SJSA1 (cell line): ENCODE measurements at regions not wholly inside any gene's neighbourhood (a gene's known extent, or its start where the extent isn't known, plus 50 kb on each side); places are given as distances from the start of the nearest gene placed in this dataset.

Experiments
- DNase-seq, 2 experiments: peaks; one replicate each; pipeline ENCODE4 v3.0.0-alpha.2; 2015 to 2020; ENCODE audit warnings: low spot score in 2 of 2, low read depth in 1 of 2
- H3K27ac ChIP-seq: fragments of 250-450 bp; sonication (Bioruptor Pico); 2 replicates; pipeline ENCODE4 v1.5.1; 2020; ENCODE audit warnings: mild to moderate bottlenecking, moderate library complexity
- H3K27me3 ChIP-seq: fragments of 250-450 bp; sonication (Bioruptor Pico); replicated peaks from 2 replicates; pipeline ENCODE4 v1.5.1; 2020; ENCODE audit warnings: mild to moderate bottlenecking, moderate library complexity
- H3K36me3 ChIP-seq: fragments of 250-450 bp; sonication (Bioruptor Pico); 2 replicates; pipeline ENCODE4 v1.5.1; 2020; ENCODE audit warnings: mild to moderate bottlenecking
- H3K4me1 ChIP-seq: fragments of 250-450 bp; sonication (Bioruptor Pico); replicated peaks from 2 replicates; pipeline ENCODE4 v1.6.1; 2021; ENCODE audit warnings: mild to moderate bottlenecking
- H3K4me3 ChIP-seq: fragments of 250-450 bp; sonication (Bioruptor Pico); 2 replicates; pipeline ENCODE4 v1.5.1; 2020; ENCODE audit warnings: mild to moderate bottlenecking
- H3K9me3 ChIP-seq: fragments of 250-450 bp; sonication (Bioruptor Pico); replicated peaks from 2 replicates; pipeline ENCODE4 v1.5.1; 2020; ENCODE audit warnings: mild to moderate bottlenecking

DNA sequence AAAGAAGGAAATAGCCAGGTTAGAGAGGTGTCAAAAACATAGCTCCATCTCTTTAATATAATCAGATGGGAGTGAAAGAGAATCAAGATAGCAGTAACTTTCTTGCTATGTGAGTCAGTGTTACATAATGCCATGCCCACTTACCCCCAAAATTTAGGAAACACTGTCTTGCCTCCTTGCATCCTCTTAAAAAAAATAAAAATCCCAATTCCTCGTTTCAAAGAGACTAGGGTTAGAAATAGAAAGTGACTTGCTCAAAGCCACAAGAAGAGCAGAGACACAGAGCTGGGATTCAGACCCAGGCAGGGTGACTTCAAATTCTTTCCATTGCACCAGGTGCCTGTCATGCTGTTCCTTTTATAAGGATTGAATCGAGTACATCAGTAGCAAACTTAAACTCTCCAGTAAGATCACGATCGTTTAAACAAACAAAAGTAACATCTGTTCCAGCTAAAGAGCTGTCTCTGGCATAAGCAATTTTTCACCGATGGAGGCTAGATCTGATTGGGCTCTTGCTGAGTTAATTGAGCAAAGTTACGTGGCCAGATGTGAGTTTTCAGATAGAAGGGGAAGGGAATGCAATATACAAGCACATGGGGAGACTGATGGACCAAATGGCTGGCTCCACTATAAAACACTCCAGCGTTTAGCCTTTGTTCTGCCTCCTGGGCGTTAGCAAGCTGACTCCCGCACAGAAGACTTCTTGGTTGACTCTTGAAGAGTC lies 176.9 kb downstream of the PALM2AKAP2 start:
- Histone ChIP-seq H3K4me1 (no peaks in the 10 kb centered on the region), H3K9me3 (no peaks in the 10 kb centered on the region), H3K27me3 (no peaks in the 10 kb centered on the region), H3K36me3 (no peaks in the 10 kb centered on the region), H3K27ac (no peak overlapping the region), H3K4me3 (no peak overlapping the region)
- no peak for DNase-seq

GRCh38 chr9:109959679-109960078 lies 179.7 kb downstream of the PALM2AKAP2 start:
- DNase-seq: no peak
- no peak overlapping the region for H3K27ac ChIP-seq
- no peaks in the 10 kb centered on the region for H3K27me3 ChIP-seq
- no peaks in the 10 kb centered on the region for H3K4me1 ChIP-seq
- no peaks in the 10 kb centered on the region for H3K36me3 ChIP-seq
- H3K4me3 ChIP-seq: no peak overlapping the region
- no peaks in the 10 kb centered on the region for H3K9me3 ChIP-seq

DNA sequence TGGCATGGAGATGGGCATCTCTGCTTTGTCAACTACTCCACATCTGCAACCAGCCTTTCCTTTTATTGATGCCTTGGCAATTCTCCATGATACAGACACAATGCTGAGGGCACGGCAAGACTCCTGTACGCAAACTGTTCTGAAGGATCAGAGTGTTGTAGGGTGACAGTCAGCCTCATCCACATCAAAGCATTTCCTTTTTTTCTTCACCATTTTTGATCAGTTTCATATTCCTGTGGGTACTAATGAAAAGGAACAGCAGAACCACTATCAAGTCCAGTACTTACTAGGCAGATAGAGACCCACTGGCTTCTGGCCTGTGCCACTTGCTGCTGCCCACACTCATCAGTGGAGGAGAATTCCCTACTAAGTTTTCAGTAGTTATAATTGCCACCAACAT lies 181.6 kb downstream of the PALM2AKAP2 start:
- DNase-seq: no peak
- Histone ChIP-seq H3K4me3 (no peak overlapping the region), H3K27me3 (no peaks in the 10 kb centered on the region), H3K4me1 (no peaks in the 10 kb centered on the region), H3K36me3 (no peaks in the 10 kb centered on the region), H3K27ac (no peak overlapping the region), H3K9me3 (no peaks in the 10 kb centered on the region)

DNA sequence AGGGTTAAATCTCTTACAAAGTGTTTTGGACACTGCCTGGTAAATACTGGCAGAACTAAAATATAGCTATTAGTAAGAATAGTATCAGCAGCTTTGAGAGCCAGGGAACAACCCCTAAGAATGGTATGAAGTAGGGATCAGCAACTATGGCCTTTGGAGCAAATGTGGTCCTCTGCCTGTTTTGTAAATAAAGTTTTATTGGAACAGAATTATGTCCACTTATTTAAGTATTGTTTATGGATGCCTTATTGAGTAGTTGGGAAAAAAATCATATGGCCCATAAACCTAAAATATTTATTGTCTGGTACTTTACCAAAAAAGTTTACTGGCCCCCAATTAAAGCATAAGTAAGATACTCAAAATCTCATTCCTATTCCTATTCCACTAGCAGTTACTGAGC lies 182.2 kb downstream of the PALM2AKAP2 start:
- Histone ChIP-seq H3K36me3 (no peaks in the 10 kb centered on the region), H3K4me1 (no peaks in the 10 kb centered on the region), H3K27ac (no peak overlapping the region), H3K9me3 (no peaks in the 10 kb centered on the region), H3K27me3 (no peaks in the 10 kb centered on the region), H3K4me3 (no peak overlapping the region)
- no peak for DNase-seq

- no peaks in the 10 kb centered on the region for H3K27me3 ChIP-seq
- H3K36me3 ChIP-seq: 0 out of 2 replicates have a peak, but pooled peaks cover 3% of the 10 kb centered on the region
- no peak for DNase-seq
- H3K4me1 ChIP-seq: peaks cover 7% of the 10 kb centered on the region
- no peaks in the 10 kb centered on the region for H3K9me3 ChIP-seq
- no peak overlapping the region for H3K4me3 ChIP-seq
- no peak overlapping the region for H3K27ac ChIP-seq
These were observed 183.1 kb downstream of the PALM2AKAP2 start for GRCh38 chr9:109963079-109963478.

- H3K36me3 ChIP-seq: 0 out of 2 replicates have a peak, but pooled peaks cover 8% of the 10 kb centered on the region
- H3K4me3 ChIP-seq: no peak overlapping the region
- H3K9me3 ChIP-seq: no peaks in the 10 kb centered on the region
- H3K27ac ChIP-seq: no peak overlapping the region
- H3K27me3 ChIP-seq: no peaks in the 10 kb centered on the region
- DNase-seq: no peak
- H3K4me1 ChIP-seq: peaks cover 10% of the 10 kb centered on the region
These were observed 186.8 kb downstream of the PALM2AKAP2 start for GRCh38 chr9:109966643-109967368.

- H3K27me3 ChIP-seq: no peaks in the 10 kb centered on the region
- H3K36me3 ChIP-seq: 0 out of 2 replicates have a peak, but pooled peaks cover 15% of the 10 kb centered on the region
- no peak for DNase-seq
- H3K9me3 ChIP-seq: no peaks in the 10 kb centered on the region
- no peak overlapping the region for H3K27ac ChIP-seq
- peaks cover 10% of the 10 kb centered on the region for H3K4me1 ChIP-seq
- H3K4me3 ChIP-seq: no peak overlapping the region
These were observed 187.9 kb downstream of the PALM2AKAP2 start for GRCh38 chr9:109967651-109968642.

GRCh38 chr9:109969011-109969410 lies 189.0 kb downstream of the PALM2AKAP2 start:
- no peak for DNase-seq
- H3K4me1 ChIP-seq: peaks cover 10% of the 10 kb centered on the region
- H3K36me3 ChIP-seq: 0 out of 2 replicates have a peak, but pooled peaks cover 18% of the 10 kb centered on the region
- no peaks in the 10 kb centered on the region for H3K27me3 ChIP-seq
- no peak overlapping the region for H3K4me3 ChIP-seq
- H3K27ac ChIP-seq: no peak overlapping the region
- H3K9me3 ChIP-seq: no peaks in the 10 kb centered on the region

- H3K27me3 ChIP-seq: no peaks in the 10 kb centered on the region
- no peak for DNase-seq
- H3K4me1 ChIP-seq: peaks cover 10% of the 10 kb centered on the region
- H3K9me3 ChIP-seq: no peaks in the 10 kb centered on the region
- no peak overlapping the region for H3K4me3 ChIP-seq
- peaks cover 20% of the 10 kb centered on the region; the same call in 1 of the 2 replicates for H3K36me3 ChIP-seq
- H3K27ac ChIP-seq: no peak overlapping the region
These were observed 189.7 kb downstream of the PALM2AKAP2 start for GRCh38 chr9:109969573-109970237.

GRCh38 chr9:109971226-109971625 lies 191.2 kb downstream of the PALM2AKAP2 start:
- H3K4me3 ChIP-seq: no peak overlapping the region
- H3K27me3 ChIP-seq: no peaks in the 10 kb centered on the region
- H3K36me3 ChIP-seq: peaks cover 26% of the 10 kb centered on the region
- peaks cover 10% of the 10 kb centered on the region for H3K4me1 ChIP-seq
- H3K27ac ChIP-seq: no peak overlapping the region
- DNase-seq: no peak
- no peaks in the 10 kb centered on the region for H3K9me3 ChIP-seq

DNA sequence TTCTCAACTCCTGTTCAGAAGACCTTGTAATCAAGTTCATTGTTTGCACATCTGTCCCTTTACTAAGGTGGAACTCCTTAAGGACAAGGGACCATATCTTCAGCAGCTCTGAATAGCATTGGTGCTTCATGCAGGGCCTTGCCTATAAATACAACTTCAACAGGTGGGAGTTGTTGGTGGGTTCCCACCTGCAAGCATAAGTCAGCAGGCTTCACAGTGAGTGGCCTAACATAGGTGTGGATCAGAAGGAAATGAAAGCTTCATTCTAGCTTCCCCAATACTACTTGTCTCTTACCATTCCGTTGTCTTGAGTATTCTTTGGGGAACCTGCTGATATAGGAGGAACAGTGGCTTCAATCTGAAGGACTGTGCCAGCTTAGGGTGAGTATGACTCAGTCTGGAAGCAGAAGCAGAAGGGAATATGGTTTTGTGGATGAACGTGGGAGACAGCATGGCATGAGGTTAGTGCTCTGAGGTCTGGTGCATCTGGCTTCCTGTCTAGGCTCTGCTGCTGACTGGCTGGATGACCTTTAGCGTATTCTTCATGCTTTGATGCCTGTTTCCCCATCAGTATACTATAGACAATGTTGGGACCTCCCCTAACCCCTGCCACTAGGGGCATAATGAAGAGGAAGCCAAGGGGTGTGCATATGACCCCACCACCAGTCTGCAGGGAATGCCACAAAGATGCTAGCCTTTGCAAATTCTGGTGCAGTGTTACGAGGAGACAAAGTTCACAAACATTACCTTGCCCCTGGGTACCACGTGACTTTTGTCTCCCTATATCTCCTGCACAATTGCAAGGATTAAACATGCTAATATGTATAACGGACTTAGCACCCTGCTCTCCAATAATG lies 192.3 kb downstream of the PALM2AKAP2 start:
- Histone ChIP-seq H3K36me3 (peaks cover 26% of the 10 kb centered on the region), H3K4me3 (no peak overlapping the region), H3K9me3 (no peaks in the 10 kb centered on the region), H3K27me3 (no peaks in the 10 kb centered on the region), H3K27ac (no peak overlapping the region), H3K4me1 (peaks cover 10% of the 10 kb centered on the region)
- DNase-seq: no peak

- H3K4me1 ChIP-seq: peaks cover under 1% of the 10 kb centered on the region
- no peak overlapping the region for H3K4me3 ChIP-seq
- no peak for DNase-seq
- H3K27me3 ChIP-seq: no peaks in the 10 kb centered on the region
- peaks cover 23% of the 10 kb centered on the region for H3K36me3 ChIP-seq
- H3K27ac ChIP-seq: no peak overlapping the region
- H3K9me3 ChIP-seq: no peaks in the 10 kb centered on the region
These were observed 193.3 kb downstream of the PALM2AKAP2 start for GRCh38 chr9:109973336-109973735.
